GM23338 (cell line): ENCODE measurements at regions not wholly inside any gene's neighbourhood (a gene's known extent, or its start where the extent isn't known, plus 50 kb on each side); places are given as distances from the start of the nearest gene placed in this dataset.

ENCODE experiments used
- CREB1 ChIP-seq: fragments of 250-450 bp; sonication (Bioruptor Pico); IDR thresholded peaks from 2 replicates; pipeline ENCODE4 v1.5.0; 2020; ENCODE audit warnings: low read depth, mild to moderate bottlenecking, moderate library complexity
- CTCF ChIP-seq, 2 experiments: fragments of 200-600 bp in 1 of 2; sonication (generic) in 1 of 2; conservative IDR thresholded peaks; 2 replicates each; pipeline versions ENCODE4 v1.5.1 to v1.6.1; 2016 to 2017; ENCODE audit warnings: antibody characterized with exemption in 2 of 2, low read depth in 2 of 2, mild to moderate bottlenecking in 2 of 2, moderate library complexity in 1 of 2
- NANOG ChIP-seq: IDR thresholded peaks from 2 replicates; pipeline ENCODE4 v1.6.1; 2016; ENCODE audit warnings: antibody characterized with exemption, borderline replicate concordance
- REST ChIP-seq: IDR thresholded peaks from one replicate; pipeline ENCODE4 v1.6.1; 2018; ENCODE audit warnings: antibody characterized with exemption; ENCODE audit not compliant: unreplicated experiment
- ZNF114 ChIP-seq: fragments of 250-450 bp; sonication (Bioruptor Pico); IDR thresholded peaks from 2 replicates; pipeline ENCODE4 v1.5.0; 2020; ENCODE audit warnings: mild to moderate bottlenecking, moderate library complexity
- ZNF331 ChIP-seq: fragments of 250-450 bp; sonication (Bioruptor Pico); IDR thresholded peaks from 2 replicates; pipeline ENCODE4 v1.5.0; 2020; ENCODE audit warnings: low read depth, mild to moderate bottlenecking, moderate library complexity
- TF ChIP-seq, protein P1 (sequence below): fragments of 250-450 bp; sonication (Bioruptor Pico); IDR thresholded peaks from 2 replicates; pipeline ENCODE4 v1.5.0; 2020; ENCODE audit warnings: mild to moderate bottlenecking, moderate library complexity

DNA sequence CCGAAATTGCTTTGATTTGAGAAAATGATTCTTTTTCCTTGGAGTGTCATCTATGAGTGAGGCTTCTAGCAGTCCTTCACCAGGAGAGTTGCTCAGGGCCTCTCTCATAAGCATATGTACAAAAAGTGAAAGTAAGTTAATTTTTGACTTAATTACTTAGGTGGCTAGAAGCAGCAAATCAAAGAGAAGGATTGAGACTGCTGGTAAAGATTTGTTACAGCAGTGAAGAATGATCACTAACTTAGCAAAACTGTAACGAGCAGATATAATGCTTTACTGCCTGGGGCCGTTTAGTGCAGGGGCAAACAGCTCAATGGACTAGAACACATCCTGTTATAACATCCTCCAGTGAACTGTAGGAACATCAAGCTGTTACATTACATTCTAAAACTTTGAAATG, 167.8 kb upstream of the RIPOR2 start (continued):
- TF ChIP-seq, protein P1, sequence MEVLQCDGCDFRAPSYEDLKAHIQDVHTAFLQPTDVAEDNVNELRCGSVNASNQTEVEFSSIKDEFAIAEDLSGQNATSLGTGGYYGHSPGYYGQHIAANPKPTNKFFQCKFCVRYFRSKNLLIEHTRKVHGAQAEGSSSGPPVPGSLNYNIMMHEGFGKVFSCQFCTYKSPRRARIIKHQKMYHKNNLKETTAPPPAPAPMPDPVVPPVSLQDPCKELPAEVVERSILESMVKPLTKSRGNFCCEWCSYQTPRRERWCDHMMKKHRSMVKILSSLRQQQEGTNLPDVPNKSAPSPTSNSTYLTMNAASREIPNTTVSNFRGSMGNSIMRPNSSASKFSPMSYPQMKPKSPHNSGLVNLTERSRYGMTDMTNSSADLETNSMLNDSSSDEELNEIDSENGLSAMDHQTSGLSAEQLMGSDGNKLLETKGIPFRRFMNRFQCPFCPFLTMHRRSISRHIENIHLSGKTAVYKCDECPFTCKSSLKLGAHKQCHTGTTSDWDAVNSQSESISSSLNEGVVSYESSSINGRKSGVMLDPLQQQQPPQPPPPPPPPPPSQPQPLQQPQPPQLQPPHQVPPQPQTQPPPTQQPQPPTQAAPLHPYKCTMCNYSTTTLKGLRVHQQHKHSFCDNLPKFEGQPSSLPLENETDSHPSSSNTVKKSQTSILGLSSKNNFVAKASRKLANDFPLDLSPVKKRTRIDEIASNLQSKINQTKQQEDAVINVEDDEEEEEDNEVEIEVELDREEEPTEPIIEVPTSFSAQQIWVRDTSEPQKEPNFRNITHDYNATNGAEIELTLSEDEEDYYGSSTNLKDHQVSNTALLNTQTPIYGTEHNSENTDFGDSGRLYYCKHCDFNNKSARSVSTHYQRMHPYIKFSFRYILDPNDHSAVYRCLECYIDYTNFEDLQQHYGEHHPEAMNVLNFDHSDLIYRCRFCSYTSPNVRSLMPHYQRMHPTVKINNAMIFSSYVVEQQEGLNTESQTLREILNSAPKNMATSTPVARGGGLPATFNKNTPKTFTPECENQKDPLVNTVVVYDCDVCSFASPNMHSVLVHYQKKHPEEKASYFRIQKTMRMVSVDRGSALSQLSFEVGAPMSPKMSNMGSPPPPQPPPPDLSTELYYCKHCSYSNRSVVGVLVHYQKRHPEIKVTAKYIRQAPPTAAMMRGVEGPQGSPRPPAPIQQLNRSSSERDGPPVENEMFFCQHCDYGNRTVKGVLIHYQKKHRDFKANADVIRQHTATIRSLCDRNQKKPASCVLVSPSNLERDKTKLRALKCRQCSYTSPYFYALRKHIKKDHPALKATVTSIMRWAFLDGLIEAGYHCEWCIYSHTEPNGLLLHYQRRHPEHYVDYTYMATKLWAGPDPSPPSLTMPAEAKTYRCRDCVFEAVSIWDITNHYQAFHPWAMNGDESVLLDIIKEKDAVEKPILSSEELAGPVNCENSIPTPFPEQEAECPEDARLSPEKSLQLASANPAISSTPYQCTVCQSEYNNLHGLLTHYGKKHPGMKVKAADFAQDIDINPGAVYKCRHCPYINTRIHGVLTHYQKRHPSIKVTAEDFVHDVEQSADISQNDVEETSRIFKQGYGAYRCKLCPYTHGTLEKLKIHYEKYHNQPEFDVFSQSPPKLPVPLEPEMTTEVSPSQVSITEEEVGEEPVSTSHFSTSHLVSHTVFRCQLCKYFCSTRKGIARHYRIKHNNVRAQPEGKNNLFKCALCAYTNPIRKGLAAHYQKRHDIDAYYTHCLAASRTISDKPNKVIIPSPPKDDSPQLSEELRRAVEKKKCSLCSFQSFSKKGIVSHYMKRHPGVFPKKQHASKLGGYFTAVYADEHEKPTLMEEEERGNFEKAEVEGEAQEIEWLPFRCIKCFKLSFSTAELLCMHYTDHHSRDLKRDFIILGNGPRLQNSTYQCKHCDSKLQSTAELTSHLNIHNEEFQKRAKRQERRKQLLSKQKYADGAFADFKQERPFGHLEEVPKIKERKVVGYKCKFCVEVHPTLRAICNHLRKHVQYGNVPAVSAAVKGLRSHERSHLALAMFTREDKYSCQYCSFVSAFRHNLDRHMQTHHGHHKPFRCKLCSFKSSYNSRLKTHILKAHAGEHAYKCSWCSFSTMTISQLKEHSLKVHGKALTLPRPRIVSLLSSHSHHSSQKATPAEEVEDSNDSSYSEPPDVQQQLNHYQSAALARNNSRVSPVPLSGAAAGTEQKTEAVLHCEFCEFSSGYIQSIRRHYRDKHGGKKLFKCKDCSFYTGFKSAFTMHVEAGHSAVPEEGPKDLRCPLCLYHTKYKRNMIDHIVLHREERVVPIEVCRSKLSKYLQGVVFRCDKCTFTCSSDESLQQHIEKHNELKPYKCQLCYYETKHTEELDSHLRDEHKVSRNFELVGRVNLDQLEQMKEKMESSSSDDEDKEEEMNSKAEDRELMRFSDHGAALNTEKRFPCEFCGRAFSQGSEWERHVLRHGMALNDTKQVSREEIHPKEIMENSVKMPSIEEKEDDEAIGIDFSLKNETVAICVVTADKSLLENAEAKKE (CRISPR knock-in tag) = no peak
- TF ChIP-seq ZNF114 (CRISPR knock-in tag) = no peak
- TF ChIP-seq CTCF (conservative IDR thresholded peaks at IDR 0.05; ENCODE audit: low read depth in 2 of 2) = no peak
- TF ChIP-seq NANOG = no peak
- no peak for TF ChIP-seq ZNF331 (CRISPR knock-in tag)
- no peak for TF ChIP-seq CREB1 (CRISPR knock-in tag)
- no peak for TF ChIP-seq REST
